ENCODE measurements at regions not wholly inside any gene's neighbourhood (a gene's known extent, or its start where the extent isn't known, plus 50 kb on each side); places are given as distances from the start of the nearest gene placed in this dataset.

DNA sequence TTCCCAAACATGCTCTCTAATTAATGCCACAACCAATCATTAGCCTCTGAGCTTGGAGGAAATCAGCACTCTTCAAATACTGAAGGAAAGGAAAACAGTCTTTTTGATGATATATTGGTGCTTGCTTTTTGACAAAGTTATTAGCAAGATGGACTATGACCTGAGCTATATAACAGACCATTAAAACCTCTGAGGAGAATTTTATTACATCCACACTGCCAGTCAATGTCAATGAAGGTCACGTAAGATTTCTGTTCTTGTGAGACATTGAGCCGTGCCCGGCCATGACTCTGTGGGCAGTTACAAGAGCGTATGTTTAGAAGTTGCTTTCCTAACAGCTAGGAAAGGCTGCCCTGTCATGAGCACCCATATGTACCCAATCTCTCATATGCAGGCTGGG is 659.0 kb downstream of the UTRN start:
- 93% methylated on average over 4 of the region's 4 CpGs for WGBS
- no peak overlapping the region for H3K9ac ChIP-seq (ENCODE audit: low read depth in 1 of 2, low read length in 2 of 2)
- TF ChIP-seq ZBTB33 (IDR thresholded peaks at IDR 0.05), result no peak
- TF ChIP-seq JUND (IDR thresholded peaks at IDR 0.05), result no peak
- TF ChIP-seq RAD21 (IDR thresholded peaks at IDR 0.05), result no peak
- TF ChIP-seq RXRA (IDR thresholded peaks at IDR 0.05), result no peak
- TF ChIP-seq, protein P1, sequence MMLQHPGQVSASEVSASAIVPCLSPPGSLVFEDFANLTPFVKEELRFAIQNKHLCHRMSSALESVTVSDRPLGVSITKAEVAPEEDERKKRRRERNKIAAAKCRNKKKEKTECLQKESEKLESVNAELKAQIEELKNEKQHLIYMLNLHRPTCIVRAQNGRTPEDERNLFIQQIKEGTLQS (IDR thresholded peaks at IDR 0.05), result no peak
- TF ChIP-seq REST (IDR thresholded peaks at IDR 0.05), result no peak
- TF ChIP-seq TAF1 (conservative IDR thresholded peaks at IDR 0.05), result no peak
- TF ChIP-seq FOXA1 (IDR thresholded peaks at IDR 0.05), result no peak
- TF ChIP-seq EGR1 (IDR thresholded peaks at IDR 0.05; ENCODE audit: low read depth in 2 of 2), result no peak
- TF ChIP-seq MAX (IDR thresholded peaks at IDR 0.05), result no peak
- TF ChIP-seq HNF4A (conservative IDR thresholded peaks at IDR 0.05), result no peak
- no peak for TF ChIP-seq NR2F2 (IDR thresholded peaks at IDR 0.05)
- no peak for TF ChIP-seq GABPA (IDR thresholded peaks at IDR 0.05 in 1 of 2, conservative IDR thresholded peaks at IDR 0.05 in 1 of 2)
- no peak for TF ChIP-seq YY1 (IDR thresholded peaks at IDR 0.05)
- no peak for TF ChIP-seq FOXA2 (IDR thresholded peaks at IDR 0.05)

GRCh38 chr6:144947398-144947976 is 662.4 kb downstream of the UTRN start:
- no peak for DNase-seq (ENCODE audit: low spot score)
- Histone ChIP-seq H3K27me3 (ENCODE audit: control insufficient read depth in 4 of 4, insufficient read depth in 4 of 4, low read length in 3 of 4) (no peaks in the 10 kb centered on the region), H3K4me3 (ENCODE audit: low read depth in 1 of 3, low read length in 3 of 3) (no peak overlapping the region), H3K27ac (ENCODE audit: low read depth in 1 of 2, low read length in 2 of 2) (no peak overlapping the region), H3K9me3 (ENCODE audit: control insufficient read depth in 4 of 4, low read length in 3 of 4) (no peaks in the 10 kb centered on the region), H3K4me1 (ENCODE audit: control insufficient read depth in 4 of 4, insufficient read depth in 4 of 4, low read length in 3 of 4) (peaks cover 0 to 8% (median 3%) of the 10 kb centered on the region in 4 donors), H3K9ac (ENCODE audit: low read depth in 1 of 2, low read length in 2 of 2) (no peak overlapping the region), H3K36me3 (ENCODE audit: control insufficient read depth in 4 of 4, insufficient read depth in 3 of 4, low read depth in 1 of 4, low read length in 3 of 4) (no peaks in the 10 kb centered on the region)
- TF ChIP-seq HNF4G (IDR thresholded peaks at IDR 0.05) (no peak), EGR1 (IDR thresholded peaks at IDR 0.05; ENCODE audit: low read depth in 2 of 2) (no peak), RXRA (IDR thresholded peaks at IDR 0.05) (no peak), ZBTB33 (IDR thresholded peaks at IDR 0.05) (no peak), HNF4A (conservative IDR thresholded peaks at IDR 0.05) (no peak)
- WGBS, result 38% methylated on average over 4 of the region's 4 CpGs

More for the DNA sequence above, 659.0 kb downstream of the UTRN start:
- Histone ChIP-seq H3K4me3 (ENCODE audit: low read depth in 1 of 3, low read length in 3 of 3) (no peak overlapping the region), H3K36me3 (ENCODE audit: control insufficient read depth in 4 of 4, insufficient read depth in 3 of 4, low read depth in 1 of 4, low read length in 3 of 4) (no peaks in the 10 kb centered on the region), H3K27me3 (ENCODE audit: control insufficient read depth in 4 of 4, insufficient read depth in 4 of 4, low read length in 3 of 4) (no peaks in the 10 kb centered on the region), H3K4me1 (ENCODE audit: control insufficient read depth in 4 of 4, insufficient read depth in 4 of 4, low read length in 3 of 4) (peaks cover 0 to 8% (median 3%) of the 10 kb centered on the region in 4 donors), H3K27ac (ENCODE audit: low read depth in 1 of 2, low read length in 2 of 2) (no peak overlapping the region), H3K9me3 (ENCODE audit: control insufficient read depth in 4 of 4, low read length in 3 of 4) (no peaks in the 10 kb centered on the region)
- DNase-seq (ENCODE audit: low spot score), result no peak

Data from liver (tissue), 7 donors.